Bronchial epithelial cell (primary cell): ENCODE measurements at regions not wholly inside any gene's neighbourhood (a gene's known extent, or its start where the extent isn't known, plus 50 kb on each side); places are given as distances from the start of the nearest gene placed in this dataset.

Source experiments
- DNase-seq: peaks from one replicate; pipeline ENCODE4 v3.0.0-alpha.2; 2010; ENCODE audit warnings: low read depth
- FAIRE-seq: peaks from 2 replicates; lab custom pipeline; 2011; peaks lifted over from hg19 to GRCh38; lab: Jason Lieb, UNC
- H3K27me3 ChIP-seq: 2 replicates; pipeline ENCODE4 v1.5.1; 2011; ENCODE audit warnings: low read length; ENCODE audit not compliant: control insufficient read depth, insufficient read depth
- H3K36me3 ChIP-seq: 2 replicates; pipeline ENCODE4 v1.5.1; 2011; ENCODE audit warnings: low read length; ENCODE audit not compliant: control insufficient read depth, insufficient read depth
- H3K4me3 ChIP-seq: 2 replicates; pipeline ENCODE4 v1.5.1; 2011; ENCODE audit warnings: mild to moderate bottlenecking, low read depth, low read length, control low read depth
- TF ChIP-seq, protein P1 (sequence below): IDR thresholded peaks from 2 replicates; pipeline ENCODE4 v1.5.1; 2011; ENCODE audit warnings: mild to moderate bottlenecking, moderate library complexity, low read length, control low read depth, inconsistent platforms; ENCODE audit not compliant: insufficient read depth, severe bottlenecking

DNA sequence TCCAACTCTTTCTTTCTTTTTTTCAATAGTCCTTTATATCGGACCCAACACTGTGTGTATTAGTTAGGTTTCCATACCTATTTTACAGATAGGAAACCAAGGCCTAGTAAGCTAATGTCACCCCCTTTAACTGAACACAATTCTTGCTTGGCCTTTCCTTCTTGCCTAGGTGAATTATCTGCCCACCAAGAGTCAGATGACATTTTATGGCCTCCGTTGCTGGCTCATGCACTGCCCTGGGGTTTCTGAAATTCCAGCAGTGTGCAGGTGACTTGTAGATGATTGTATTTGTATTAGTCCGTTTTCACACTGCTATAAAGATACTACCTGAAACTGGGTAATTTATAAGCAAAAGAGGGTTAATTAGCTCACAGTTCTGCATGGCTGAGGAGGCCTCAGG lies 293.8 kb downstream of the GAS1 start:
- H3K27me3 ChIP-seq = no peaks in the 10 kb centered on the region
- no peak overlapping the region for H3K4me3 ChIP-seq
- FAIRE-seq (no peak), DNase-seq (no peak)
- TF ChIP-seq, protein P1, sequence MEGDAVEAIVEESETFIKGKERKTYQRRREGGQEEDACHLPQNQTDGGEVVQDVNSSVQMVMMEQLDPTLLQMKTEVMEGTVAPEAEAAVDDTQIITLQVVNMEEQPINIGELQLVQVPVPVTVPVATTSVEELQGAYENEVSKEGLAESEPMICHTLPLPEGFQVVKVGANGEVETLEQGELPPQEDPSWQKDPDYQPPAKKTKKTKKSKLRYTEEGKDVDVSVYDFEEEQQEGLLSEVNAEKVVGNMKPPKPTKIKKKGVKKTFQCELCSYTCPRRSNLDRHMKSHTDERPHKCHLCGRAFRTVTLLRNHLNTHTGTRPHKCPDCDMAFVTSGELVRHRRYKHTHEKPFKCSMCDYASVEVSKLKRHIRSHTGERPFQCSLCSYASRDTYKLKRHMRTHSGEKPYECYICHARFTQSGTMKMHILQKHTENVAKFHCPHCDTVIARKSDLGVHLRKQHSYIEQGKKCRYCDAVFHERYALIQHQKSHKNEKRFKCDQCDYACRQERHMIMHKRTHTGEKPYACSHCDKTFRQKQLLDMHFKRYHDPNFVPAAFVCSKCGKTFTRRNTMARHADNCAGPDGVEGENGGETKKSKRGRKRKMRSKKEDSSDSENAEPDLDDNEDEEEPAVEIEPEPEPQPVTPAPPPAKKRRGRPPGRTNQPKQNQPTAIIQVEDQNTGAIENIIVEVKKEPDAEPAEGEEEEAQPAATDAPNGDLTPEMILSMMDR = no peak
- H3K36me3 ChIP-seq = no peaks in the 10 kb centered on the region

- Histone ChIP-seq H3K27me3 (no peaks in the 10 kb centered on the region), H3K36me3 (no peaks in the 10 kb centered on the region), H3K4me3 (no peak overlapping the region)
- TF ChIP-seq, protein P1 = no peak
- FAIRE-seq (no peak), DNase-seq (no peak)
Observed at GRCh38 chr9:86652736-86653135, 294.6 kb downstream of the GAS1 start.

GRCh38 chr9:86649913-86650312 lies 295.7 kb upstream of the TUT7 start:
- Histone ChIP-seq H3K4me3 (no peak overlapping the region), H3K36me3 (no peaks in the 10 kb centered on the region), H3K27me3 (no peaks in the 10 kb centered on the region)
- TF ChIP-seq, protein P1 = no peak
- no peak for DNase-seq
- FAIRE-seq = no peak

GRCh38 chr9:86648828-86649170 lies 294.6 kb upstream of the TUT7 start:
- no peak for FAIRE-seq

GRCh38 chr9:86648156-86648827 lies 294.1 kb upstream of the TUT7 start:
- no peak for FAIRE-seq
- DNase-seq = no peak
- Histone ChIP-seq H3K27me3 (no peaks in the 10 kb centered on the region), H3K4me3 (no peak overlapping the region), H3K36me3 (no peaks in the 10 kb centered on the region)
- TF ChIP-seq, protein P1 = no peak

More at GRCh38 chr9:86648828-86649170, 294.6 kb upstream of the TUT7 start:
- no peak overlapping the region for H3K4me3 ChIP-seq
- no peak for DNase-seq
- TF ChIP-seq, protein P1 = no peak
- H3K27me3 ChIP-seq = no peaks in the 10 kb centered on the region
- H3K36me3 ChIP-seq = no peaks in the 10 kb centered on the region

GRCh38 chr9:86645303-86645702 lies 291.1 kb upstream of the TUT7 start:
- no peaks in the 10 kb centered on the region for H3K36me3 ChIP-seq
- FAIRE-seq (no peak), DNase-seq (no peak)
- TF ChIP-seq, protein P1 = no peak
- H3K27me3 ChIP-seq = no peaks in the 10 kb centered on the region
- no peak overlapping the region for H3K4me3 ChIP-seq
